ENCODE measurements at regions not wholly inside any gene's neighbourhood (a gene's known extent, or its start where the extent isn't known, plus 50 kb on each side); places are given as distances from the start of the nearest gene placed in this dataset.

GRCh38 chr16:5444189-5444588, 346.6 kb upstream of the EEF2KMT start:
- TF ChIP-seq EZH2 (IDR thresholded peaks at IDR 0.05; ENCODE audit: low read length): no peak
- no peak for TF ChIP-seq CTCF (optimal IDR thresholded peaks at IDR 0.05 in 1 of 3, IDR thresholded peaks at IDR 0.05 in 1 of 3, conservative IDR thresholded peaks at IDR 0.05 in 1 of 3; ENCODE audit: extremely low read depth in 1 of 3, insufficient read depth in 2 of 3, low read length in 3 of 3)

Data from keratinocyte (primary cell).